H9 (cell line): ENCODE measurements at regions not wholly inside any gene's neighbourhood (a gene's known extent, or its start where the extent isn't known, plus 50 kb on each side); places are given as distances from the start of the nearest gene placed in this dataset.
"Not testable (repeated sequence)": the region's sequence is repeated elsewhere in the genome, so short reads cannot be mapped to it uniquely, and the experiment has no call there.

ENCODE experiments used
- DNase-seq: peaks from one replicate; pipeline ENCODE4 v3.0.0-alpha.2; 2017
- H2AFZ ChIP-seq: one replicate; pipeline ENCODE4 v1.6.1; 2013; ENCODE audit warnings: mild to moderate bottlenecking, low read length, control low read depth, moderate library complexity
- H2AK5ac ChIP-seq: 2 replicates; pipeline ENCODE4 v1.6.1; 2013; ENCODE audit warnings: low read length, control low read depth, mixed read lengths; ENCODE audit not compliant: insufficient read length
- H2BK120ac ChIP-seq: one replicate; pipeline ENCODE4 v1.6.1; 2013; ENCODE audit warnings: low read depth, mild to moderate bottlenecking, low read length, control low read depth, inconsistent platforms; ENCODE audit not compliant: poor library complexity, severe bottlenecking
- H2BK12ac ChIP-seq: 2 replicates; pipeline ENCODE4 v1.6.1; 2013; ENCODE audit warnings: low read length, control low read depth, mixed read lengths, low read depth; ENCODE audit not compliant: insufficient read length
- H2BK15ac ChIP-seq: 2 replicates; pipeline ENCODE4 v1.6.1; 2013; ENCODE audit warnings: low read depth, low read length, control low read depth
- H2BK20ac ChIP-seq: one replicate; pipeline ENCODE4 v1.6.1; 2013; ENCODE audit warnings: low read depth, mild to moderate bottlenecking, low read length, control low read depth, inconsistent platforms; ENCODE audit not compliant: poor library complexity, severe bottlenecking
- H2BK5ac ChIP-seq: 2 replicates; pipeline ENCODE4 v1.6.1; 2013; ENCODE audit warnings: low read length, control low read depth, mixed read lengths; ENCODE audit not compliant: insufficient read length
- H3K14ac ChIP-seq: 2 replicates; pipeline ENCODE4 v1.6.1; 2013; ENCODE audit warnings: low read length, control low read depth; ENCODE audit not compliant: insufficient read depth
- H3K18ac ChIP-seq: 2 replicates; pipeline ENCODE4 v1.6.1; 2013; ENCODE audit warnings: low read depth, mild to moderate bottlenecking, mixed read lengths, low read length, control low read depth; ENCODE audit not compliant: insufficient read length
- H3K23ac ChIP-seq: 2 replicates; pipeline ENCODE4 v1.6.1; 2013; ENCODE audit warnings: low read length, control low read depth, mixed read lengths, low read depth; ENCODE audit not compliant: insufficient read length
- H3K23me2 ChIP-seq: 2 replicates; pipeline ENCODE4 v1.6.1; 2013; ENCODE audit warnings: low read depth, mild to moderate bottlenecking, mixed read lengths, low read length, control low read depth; ENCODE audit not compliant: insufficient read length, poor library complexity, severe bottlenecking
- H3K27ac ChIP-seq: 2 replicates; pipeline ENCODE4 v1.5.1; 2013; ENCODE audit warnings: low read length, control low read depth, mixed read lengths, low read depth; ENCODE audit not compliant: insufficient read length
- H3K27me3 ChIP-seq: 2 replicates; pipeline ENCODE4 v1.6.1; 2013; ENCODE audit warnings: low read length, control low read depth, inconsistent platforms; ENCODE audit not compliant: insufficient read depth
- H3K4ac ChIP-seq: 2 replicates; pipeline ENCODE4 v1.6.1; 2013; ENCODE audit warnings: low read depth, mild to moderate bottlenecking, control low read depth, inconsistent platforms, low read length, moderate library complexity
- H3K4me1 ChIP-seq: 2 replicates; pipeline ENCODE4 v1.6.1; 2013; ENCODE audit warnings: low read length, control low read depth, inconsistent platforms; ENCODE audit not compliant: insufficient read depth
- H3K4me2 ChIP-seq: 2 replicates; pipeline ENCODE4 v1.6.1; 2013; ENCODE audit warnings: low read length, control low read depth, mixed read lengths; ENCODE audit not compliant: insufficient read length, insufficient read depth
- H3K56ac ChIP-seq: 2 replicates; pipeline ENCODE4 v1.6.1; 2013; ENCODE audit warnings: low read depth, mild to moderate bottlenecking, mixed read lengths, low read length, control low read depth; ENCODE audit not compliant: insufficient read length
- H3K79me1 ChIP-seq: 2 replicates; pipeline ENCODE4 v1.6.1; 2013; ENCODE audit warnings: low read depth, mild to moderate bottlenecking, moderate library complexity, low read length, control low read depth, inconsistent platforms; ENCODE audit not compliant: insufficient read depth, poor library complexity, severe bottlenecking
- H3K79me2 ChIP-seq: 2 replicates; pipeline ENCODE4 v1.6.1; 2013; ENCODE audit warnings: low read length, control low read depth, inconsistent platforms; ENCODE audit not compliant: insufficient read depth
- H3K9ac ChIP-seq: 2 replicates; pipeline ENCODE4 v1.6.1; 2013; ENCODE audit warnings: low read length, control low read depth, mixed read lengths; ENCODE audit not compliant: insufficient read length; ENCODE audit errors: extremely low read depth
- H3K9me3 ChIP-seq: one replicate; pipeline ENCODE4 v1.6.1; 2013; ENCODE audit warnings: low read depth, low read length, inconsistent platforms; ENCODE audit not compliant: control insufficient read depth
- H3T11ph ChIP-seq: one replicate; pipeline ENCODE4 v1.6.1; 2013; ENCODE audit warnings: mild to moderate bottlenecking, low read length, control low read depth, inconsistent platforms
- H4K20me1 ChIP-seq: one replicate; pipeline ENCODE4 v1.6.1; 2013; ENCODE audit not compliant: control insufficient read depth, insufficient read length, insufficient read depth
- H4K5ac ChIP-seq: 2 replicates; pipeline ENCODE4 v1.6.1; 2013; ENCODE audit warnings: low read depth, mild to moderate bottlenecking, mixed read lengths, low read length, control low read depth; ENCODE audit not compliant: insufficient read length
- H4K8ac ChIP-seq: replicated peaks from 2 replicates; pipeline ENCODE4 v1.6.1; 2013; ENCODE audit warnings: low read length, control low read depth, mixed read lengths, low read depth; ENCODE audit not compliant: insufficient read length
- H4K91ac ChIP-seq: 2 replicates; pipeline ENCODE4 v1.6.1; 2013; ENCODE audit warnings: low read depth, mild to moderate bottlenecking, moderate library complexity, mixed read lengths, low read length, control low read depth; ENCODE audit not compliant: insufficient read length
- H3K27ac Mint-ChIP-seq, 3 experiments: 2 replicates in 2 of 3; 3 replicates in 1 of 3; pipeline ENCODE4 v1.8.0; 2020 to 2021; ENCODE audit warnings: mixed read lengths in 3 of 3, mild to moderate bottlenecking in 1 of 3, moderate library complexity in 1 of 3
- H3K27me3 Mint-ChIP-seq: 2 replicates; pipeline ENCODE4 v1.8.0; 2021; ENCODE audit warnings: low read depth, mild to moderate bottlenecking, moderate library complexity, mixed read lengths
- H3K36me3 Mint-ChIP-seq, 3 experiments: 2 replicates in 2 of 3; 3 replicates in 1 of 3; pipeline ENCODE4 v1.8.0; 2020 to 2021; ENCODE audit warnings: low read depth in 3 of 3, mixed read lengths in 3 of 3; ENCODE audit not compliant: insufficient read depth in 1 of 3
- H3K4me1 Mint-ChIP-seq, 2 experiments: 2 replicates each; pipeline ENCODE4 v1.8.0; 2020; ENCODE audit warnings: mixed read lengths in 2 of 2
- H3K4me3 Mint-ChIP-seq, 2 experiments: 2 replicates in 1 of 2; 3 replicates in 1 of 2; pipeline ENCODE4 v1.8.0; 2020 to 2021; ENCODE audit warnings: mild to moderate bottlenecking in 2 of 2, mixed read lengths in 2 of 2, moderate library complexity in 1 of 2
- H3K9me3 Mint-ChIP-seq, 2 experiments: 2 replicates in 1 of 2; 3 replicates in 1 of 2; pipeline ENCODE4 v1.8.0; 2020; ENCODE audit warnings: mild to moderate bottlenecking in 2 of 2, mixed read lengths in 2 of 2, moderate library complexity in 1 of 2
- CTCF ChIP-seq: fragments of 200-600 bp; sonication (generic); conservative IDR thresholded peaks from 3 replicates; pipeline ENCODE4 v1.8.0; 2021; ENCODE audit warnings: antibody characterized with exemption, mild to moderate bottlenecking
- WGBS: extraction: QIAGEN DNeasy Blood & Tissue Kit; methylation state at CpG from one replicate; pipeline ENCODE4 v1.1.7; 2013; ENCODE audit warnings: missing lambda C conversion rate, low lambda C conversion rate, mixed read lengths; ENCODE audit not compliant: insufficient read length; ENCODE audit errors: extremely low coverage; 5-methylcytosine and 5-hydroxymethylcytosine counted together

DNA sequence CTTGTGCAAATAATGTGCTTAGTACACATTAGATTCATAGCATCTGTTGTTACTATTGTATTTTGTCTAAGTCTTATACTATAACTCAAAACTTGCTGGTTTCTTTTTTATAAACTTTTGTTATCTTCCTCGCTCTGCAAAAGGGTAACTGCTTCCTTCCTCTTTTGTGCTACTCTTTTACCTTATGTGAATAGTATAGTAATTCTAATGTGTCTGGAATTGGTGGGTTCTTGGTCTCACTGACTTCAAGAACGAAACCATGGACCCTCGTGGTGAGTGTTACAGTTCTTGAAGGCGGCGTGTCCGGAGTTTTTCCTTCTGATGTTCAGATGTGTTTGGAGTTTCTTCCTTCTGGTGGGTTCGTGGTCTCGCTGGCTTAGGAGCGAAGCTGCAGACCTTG, 563.1 kb upstream of the LUZP2 start:
- Histone ChIP-seq H4K8ac (no peak overlapping the region), H2AFZ (no peak overlapping the region), H4K91ac (no peak overlapping the region), H3K23me2 (no peaks in the 10 kb centered on the region), H3K4ac (no peak overlapping the region), H4K5ac (no peak overlapping the region), H3K4me1 (no peaks in the 10 kb centered on the region), H3K79me2 (no peaks in the 10 kb centered on the region), H3K27me3 (no peaks in the 10 kb centered on the region), H3K56ac (no peak overlapping the region), H2BK15ac (no peak overlapping the region), H2BK20ac (no peak overlapping the region), H3K23ac (no peak overlapping the region), H2BK120ac (no peak overlapping the region), H2AK5ac (no peak overlapping the region), H3T11ph (no peak overlapping the region), H3K9ac (no peak overlapping the region), H3K9me3 (no peaks in the 10 kb centered on the region), H2BK5ac (no peak overlapping the region), H3K27ac (no peak overlapping the region), H4K20me1 (no peaks in the 10 kb centered on the region), H3K79me1 (no peaks in the 10 kb centered on the region), H3K4me2 (no peak overlapping the region), H3K14ac (no peak overlapping the region), H3K18ac (no peak overlapping the region), H2BK12ac (no peak overlapping the region)
- H3K4me1 Mint-ChIP-seq, result no peaks in the 10 kb centered on the region
- no peak for TF ChIP-seq CTCF
- H3K36me3 Mint-ChIP-seq, result peaks cover 0 to 13% (median 5%) of the 10 kb centered on the region in 3 experiments; a peak in 3 of 7 replicates
- no peak overlapping the region for H3K4me3 Mint-ChIP-seq
- peak overlapping the region in 1 of 3 experiments; percentile 85; a peak in 1 of 7 replicates for H3K27ac Mint-ChIP-seq
- H3K9me3 Mint-ChIP-seq, result peaks cover 3 to 14% of the 10 kb centered on the region in 2 experiments
- H3K27me3 Mint-ChIP-seq, result no peaks in the 10 kb centered on the region
- WGBS, result no CpG with 5 or more reads among the region's 9 CpGs
- no peak for DNase-seq

DNA sequence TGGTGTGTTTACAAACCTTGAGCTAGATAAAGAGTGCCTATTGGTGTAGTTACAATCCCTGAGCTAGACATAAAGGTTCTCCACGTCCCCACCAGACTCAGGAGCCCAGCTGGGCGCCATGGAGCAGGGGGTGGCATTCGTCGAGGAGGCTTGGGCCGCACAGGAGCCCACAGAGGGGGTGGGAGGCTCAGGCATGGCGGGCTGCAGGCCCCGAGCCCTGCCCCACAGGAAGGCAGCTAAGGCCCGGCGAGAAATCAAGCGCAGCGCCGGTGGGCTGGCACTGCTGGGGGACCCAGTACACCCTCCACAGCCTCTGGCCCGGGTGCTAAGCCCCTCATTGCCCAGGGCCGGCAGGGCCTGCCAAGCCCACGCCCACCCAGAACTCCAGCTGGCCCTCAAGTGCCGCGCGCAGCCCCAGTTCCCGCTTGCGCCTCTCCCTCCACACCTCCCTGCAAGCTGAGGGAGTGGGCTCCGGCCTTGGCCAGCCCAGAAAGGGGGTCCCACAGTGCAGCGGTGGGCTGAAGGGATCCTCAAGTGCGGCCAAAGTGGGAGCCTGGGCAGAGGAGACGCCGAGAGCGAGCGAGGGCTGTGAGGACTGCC, 562.1 kb upstream of the LUZP2 start:
- not testable (repeated sequence) for H3K27me3 Mint-ChIP-seq, H3K4me3 Mint-ChIP-seq, H3K23me2 ChIP-seq, H3K14ac ChIP-seq, H2AFZ ChIP-seq, H3K18ac ChIP-seq, H3K27ac ChIP-seq, H3K56ac ChIP-seq, H2BK5ac ChIP-seq, H4K20me1 ChIP-seq, H2AK5ac ChIP-seq, H4K8ac ChIP-seq, H4K91ac ChIP-seq, H3K4ac ChIP-seq, H2BK15ac ChIP-seq, H3K23ac ChIP-seq, H4K5ac ChIP-seq, H3K27me3 ChIP-seq, H3K4me1 Mint-ChIP-seq, H3K79me2 ChIP-seq, H2BK12ac ChIP-seq, DNase-seq, H2BK120ac ChIP-seq, H3K79me1 ChIP-seq, H3K4me1 ChIP-seq, H3K4me2 ChIP-seq, H3K9me3 ChIP-seq, H3K27ac Mint-ChIP-seq, H3K9ac ChIP-seq, H3T11ph ChIP-seq, H2BK20ac ChIP-seq
- WGBS, result no CpG with 5 or more reads among the region's 27 CpGs
- H3K9me3 Mint-ChIP-seq, result peaks cover 8 to 14% of the 10 kb centered on the region in 2 experiments
- H3K36me3 Mint-ChIP-seq, result peaks cover 0 to 13% (median 5%) of the 10 kb centered on the region in 3 experiments; a peak in 3 of 7 replicates
